ENCODE measurements at regions not wholly inside any gene's neighbourhood (a gene's known extent, or its start where the extent isn't known, plus 50 kb on each side); places are given as distances from the start of the nearest gene placed in this dataset.
"Not testable (repeated sequence)": the region's sequence is repeated elsewhere in the genome, so short reads cannot be mapped to it uniquely, and the experiment has no call there.

- no peak for DNase-seq (ENCODE audit: low read depth, low spot score)
Observed at GRCh38 chr2:175619179-175620045, 382.7 kb downstream of the LNPK start.

- DNase-seq (ENCODE audit: low read depth, low spot score) = no peak
Observed at GRCh38 chr2:175612280-175612679, 389.8 kb downstream of the LNPK start.

- DNase-seq (ENCODE audit: low read depth, low spot score) = peak; percentile 7
Observed at GRCh38 chr2:175606010-175606841, 395.8 kb downstream of the LNPK start.

- DNase-seq (ENCODE audit: low read depth, low spot score) = no peak
Observed at GRCh38 chr2:175605640-175606009, 396.4 kb downstream of the LNPK start.

- DNase-seq (ENCODE audit: low read depth, low spot score) = no peak
Observed at GRCh38 chr2:175601969-175602368, 400.1 kb downstream of the LNPK start.

GRCh38 chr2:175599966-175600831 lies 401.9 kb downstream of the LNPK start:
- peak; percentile 43 for DNase-seq (ENCODE audit: low read depth, low spot score)

- DNase-seq (ENCODE audit: low read depth, low spot score) = peak; percentile 13
Observed at GRCh38 chr2:175597286-175597685, 404.8 kb downstream of the LNPK start.

- DNase-seq (ENCODE audit: low read depth, low spot score) = no peak
Observed at GRCh38 chr2:175595139-175595538, 406.9 kb downstream of the LNPK start.

- not testable (repeated sequence) for DNase-seq (ENCODE audit: low read depth, low spot score)
Observed at GRCh38 chr2:175593686-175594525, 408.2 kb downstream of the LNPK start.

GRCh38 chr2:175588213-175588612 lies 406.7 kb upstream of the ATP5MC3 start:
- DNase-seq (ENCODE audit: low read depth, low spot score) = not testable (repeated sequence)

GRCh38 chr2:175585496-175585895 lies 404.0 kb upstream of the ATP5MC3 start:
- no peak for DNase-seq (ENCODE audit: low read depth, low spot score)

- no peak for DNase-seq (ENCODE audit: low read depth, low spot score)
Observed at GRCh38 chr2:175580652-175581051, 399.1 kb upstream of the ATP5MC3 start.

GRCh38 chr2:175579646-175580045 lies 398.1 kb upstream of the ATP5MC3 start:
- DNase-seq (ENCODE audit: low read depth, low spot score) = no peak

- DNase-seq (ENCODE audit: low read depth, low spot score) = no peak
Observed at GRCh38 chr2:175577368-175577970, 396.0 kb upstream of the ATP5MC3 start.

- DNase-seq (ENCODE audit: low read depth, low spot score) = no peak
Observed at GRCh38 chr2:175576875-175577274, 395.4 kb upstream of the ATP5MC3 start.

GRCh38 chr2:175576270-175576669 lies 394.8 kb upstream of the ATP5MC3 start:
- DNase-seq (ENCODE audit: low read depth, low spot score) = no peak

- no peak for DNase-seq (ENCODE audit: low read depth, low spot score)
Observed at GRCh38 chr2:175575346-175576258, 394.1 kb upstream of the ATP5MC3 start.

GRCh38 chr2:175574069-175574468 lies 392.6 kb upstream of the ATP5MC3 start:
- no peak for DNase-seq (ENCODE audit: low read depth, low spot score)

GRCh38 chr2:175571078-175571653 lies 389.7 kb upstream of the ATP5MC3 start:
- no peak for DNase-seq (ENCODE audit: low read depth, low spot score)
